ENCODE measurements at regions not wholly inside any gene's neighbourhood (a gene's known extent, or its start where the extent isn't known, plus 50 kb on each side); places are given as distances from the start of the nearest gene placed in this dataset.

DNA sequence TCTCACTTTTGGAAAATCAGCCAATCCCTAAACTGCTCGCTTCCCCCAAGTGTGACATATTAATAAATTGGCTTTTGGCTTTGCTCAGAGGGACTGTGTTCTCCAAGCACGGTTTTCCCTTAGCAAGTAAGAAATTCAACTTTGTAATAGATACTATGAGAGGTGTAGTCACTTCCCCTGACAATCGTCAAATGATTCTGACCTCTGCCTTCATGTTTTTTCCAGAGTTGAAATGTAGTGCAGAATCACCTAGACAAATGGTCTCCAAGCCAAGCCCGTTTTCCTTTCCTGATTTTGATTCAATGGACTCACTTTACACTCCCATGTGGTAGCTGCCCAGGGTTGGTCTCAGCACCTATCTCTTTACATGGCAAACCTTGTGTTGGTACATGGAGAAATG, 99.1 kb downstream of the ARL4A start:
- DNase-seq, result no peak
- Mint-ChIP-seq H3K9me3 (ENCODE audit: insufficient read depth) (no peaks in the 10 kb centered on the region), H3K27me3 (no peaks in the 10 kb centered on the region), H3K27ac (no peak overlapping the region), H3K4me3 (no peak overlapping the region), H3K4me1 (no peaks in the 10 kb centered on the region)
- ChIA-PET CTCF (no interaction called here), POLR2A (no interaction called here)
- no peaks in the 10 kb centered on the region for H4K20me1 ChIP-seq (ENCODE audit: control insufficient read depth, insufficient read depth, low read length, poor library complexity, severe bottlenecking)
- H3K9me3 ChIP-seq (ENCODE audit: control extremely low read depth in 1 of 3, control insufficient read depth in 2 of 3, insufficient read depth in 1 of 3, low read length in 2 of 3), result no peaks in the 10 kb centered on the region
- TF ChIP-seq EZH2 (IDR thresholded peaks at IDR 0.05; ENCODE audit: borderline replicate concordance, insufficient read depth, low read depth, low read length, poor library complexity, severe bottlenecking), result no peak
- TF ChIP-seq, protein P1, sequence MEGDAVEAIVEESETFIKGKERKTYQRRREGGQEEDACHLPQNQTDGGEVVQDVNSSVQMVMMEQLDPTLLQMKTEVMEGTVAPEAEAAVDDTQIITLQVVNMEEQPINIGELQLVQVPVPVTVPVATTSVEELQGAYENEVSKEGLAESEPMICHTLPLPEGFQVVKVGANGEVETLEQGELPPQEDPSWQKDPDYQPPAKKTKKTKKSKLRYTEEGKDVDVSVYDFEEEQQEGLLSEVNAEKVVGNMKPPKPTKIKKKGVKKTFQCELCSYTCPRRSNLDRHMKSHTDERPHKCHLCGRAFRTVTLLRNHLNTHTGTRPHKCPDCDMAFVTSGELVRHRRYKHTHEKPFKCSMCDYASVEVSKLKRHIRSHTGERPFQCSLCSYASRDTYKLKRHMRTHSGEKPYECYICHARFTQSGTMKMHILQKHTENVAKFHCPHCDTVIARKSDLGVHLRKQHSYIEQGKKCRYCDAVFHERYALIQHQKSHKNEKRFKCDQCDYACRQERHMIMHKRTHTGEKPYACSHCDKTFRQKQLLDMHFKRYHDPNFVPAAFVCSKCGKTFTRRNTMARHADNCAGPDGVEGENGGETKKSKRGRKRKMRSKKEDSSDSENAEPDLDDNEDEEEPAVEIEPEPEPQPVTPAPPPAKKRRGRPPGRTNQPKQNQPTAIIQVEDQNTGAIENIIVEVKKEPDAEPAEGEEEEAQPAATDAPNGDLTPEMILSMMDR (IDR thresholded peaks at IDR 0.05), result no peak
- no peaks in the 10 kb centered on the region for H3K4me1 ChIP-seq (ENCODE audit: control insufficient read depth in 2 of 2, insufficient read depth in 2 of 2, low read length in 2 of 2)
- intact Hi-C loops (cut with micrococcal nuclease), result no loop called here
- no peak overlapping the region for H3K4me3 ChIP-seq (ENCODE audit: control extremely low read depth in 1 of 5, extremely low read depth in 1 of 5, insufficient read depth in 1 of 5, low read depth in 2 of 5, low read length in 4 of 5)
- H3K27me3 ChIP-seq (replicated peaks in 1 of 4; ENCODE audit: control extremely low read depth in 1 of 4, control insufficient read depth in 3 of 4, insufficient read depth in 4 of 4, low read length in 3 of 4), result no peaks in the 10 kb centered on the region
- H3K4me2 ChIP-seq (replicated peaks; ENCODE audit: low read depth, low read length, poor library complexity, severe bottlenecking), result no peak overlapping the region
- H3K9ac ChIP-seq (ENCODE audit: low read length), result no peak overlapping the region
- H3K79me2 ChIP-seq (ENCODE audit: control insufficient read depth, insufficient read depth, low read length), result no peaks in the 10 kb centered on the region
- H3K36me3 ChIP-seq (replicated peaks in 1 of 2; ENCODE audit: control extremely low read depth in 1 of 2, control insufficient read depth in 1 of 2, extremely low read depth in 1 of 2, insufficient read depth in 2 of 2, low read length in 1 of 2), result no peaks in the 10 kb centered on the region
- no peak overlapping the region for H2AFZ ChIP-seq (ENCODE audit: insufficient read depth, low read depth, low read length, poor library complexity, severe bottlenecking)
- 75% methylated on average over 2 of the region's 4 CpGs for WGBS (ENCODE audit: insufficient coverage)
- ATAC-seq (ENCODE audit: low read depth), result no peak
- H3K27ac ChIP-seq (ENCODE audit: low read length in 2 of 2), result no peak overlapping the region

DNA sequence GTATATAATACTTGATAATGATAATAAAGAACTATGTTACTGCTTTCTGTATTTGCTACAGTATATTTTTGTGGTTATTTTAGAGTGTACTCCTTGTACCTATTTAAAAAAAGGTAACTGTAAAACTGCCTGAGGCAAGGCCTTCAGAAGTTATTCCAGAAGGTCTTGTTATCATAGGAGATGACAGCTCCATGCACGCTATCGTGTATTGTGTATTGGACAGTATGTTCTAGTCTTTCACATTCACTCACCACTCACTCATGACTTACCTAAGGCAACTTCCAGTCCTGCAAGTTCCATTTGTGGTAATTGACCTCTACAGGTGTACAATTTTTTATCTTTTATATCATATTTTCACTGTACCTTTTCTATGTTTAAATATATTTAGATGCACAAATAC, 100.7 kb downstream of the ARL4A start:
- ChIA-PET POLR2A (no interaction called here), CTCF (no interaction called here)
- H3K9me3 Mint-ChIP-seq (ENCODE audit: insufficient read depth), result no peaks in the 10 kb centered on the region
- Histone ChIP-seq H3K4me1 (ENCODE audit: control insufficient read depth in 2 of 2, insufficient read depth in 2 of 2, low read length in 2 of 2) (no peaks in the 10 kb centered on the region), H3K9ac (ENCODE audit: low read length) (no peak overlapping the region), H3K27me3 (replicated peaks in 1 of 4; ENCODE audit: control extremely low read depth in 1 of 4, control insufficient read depth in 3 of 4, insufficient read depth in 4 of 4, low read length in 3 of 4) (no peaks in the 10 kb centered on the region), H2AFZ (ENCODE audit: insufficient read depth, low read depth, low read length, poor library complexity, severe bottlenecking) (no peak overlapping the region), H3K79me2 (ENCODE audit: control insufficient read depth, insufficient read depth, low read length) (no peaks in the 10 kb centered on the region), H3K4me2 (replicated peaks; ENCODE audit: low read depth, low read length, poor library complexity, severe bottlenecking) (no peak overlapping the region), H3K27ac (ENCODE audit: low read length in 2 of 2) (no peak overlapping the region), H4K20me1 (ENCODE audit: control insufficient read depth, insufficient read depth, low read length, poor library complexity, severe bottlenecking) (no peaks in the 10 kb centered on the region), H3K4me3 (ENCODE audit: control extremely low read depth in 1 of 5, extremely low read depth in 1 of 5, insufficient read depth in 1 of 5, low read depth in 2 of 5, low read length in 4 of 5) (no peak overlapping the region), H3K36me3 (replicated peaks in 1 of 2; ENCODE audit: control extremely low read depth in 1 of 2, control insufficient read depth in 1 of 2, extremely low read depth in 1 of 2, insufficient read depth in 2 of 2, low read length in 1 of 2) (no peaks in the 10 kb centered on the region), H3K9me3 (ENCODE audit: control extremely low read depth in 1 of 3, control insufficient read depth in 2 of 3, insufficient read depth in 1 of 3, low read length in 2 of 3) (no peaks in the 10 kb centered on the region)
- no peak overlapping the region for H3K4me3 Mint-ChIP-seq
- no peak for DNase-seq
- no peaks in the 10 kb centered on the region for H3K4me1 Mint-ChIP-seq
- intact Hi-C loops (cut with micrococcal nuclease), result no loop called here
- TF ChIP-seq, protein P1 (IDR thresholded peaks at IDR 0.05), result no peak
- no peak for TF ChIP-seq EZH2 (IDR thresholded peaks at IDR 0.05; ENCODE audit: borderline replicate concordance, insufficient read depth, low read depth, low read length, poor library complexity, severe bottlenecking)
- no peak overlapping the region for H3K27ac Mint-ChIP-seq
- no peaks in the 10 kb centered on the region for H3K27me3 Mint-ChIP-seq
- no peak for ATAC-seq (ENCODE audit: low read depth)
- no CpG with 5 or more reads among the region's 2 CpGs for WGBS (ENCODE audit: insufficient coverage)
